Activated CD4-positive, alpha-beta T cell treated with anti-CD3 and anti-CD28 coated beads, Interleukin-2, amount 10 ng/mL, durations not matched to agents 24 days and 14 days (primary cell): ENCODE measurements at regions not wholly inside any gene's neighbourhood (a gene's known extent, or its start where the extent isn't known, plus 50 kb on each side); places are given as distances from the start of the nearest gene placed in this dataset.
"Not testable (repeated sequence)": the region's sequence is repeated elsewhere in the genome, so short reads cannot be mapped to it uniquely, and the experiment has no call there.

Experiments
- DNase-seq: peaks from one replicate; pipeline ENCODE4 v3.0.0; 2022
- H3K27ac Mint-ChIP-seq: one replicate; pipeline ENCODE4 v1.8.0; 2022; ENCODE audit warnings: mild to moderate bottlenecking, mixed read lengths
- H3K27me3 Mint-ChIP-seq: one replicate; pipeline ENCODE4 v1.8.0; 2022; ENCODE audit warnings: mixed read lengths
- H3K36me3 Mint-ChIP-seq: one replicate; pipeline ENCODE4 v1.8.0; 2022; ENCODE audit warnings: low read depth, mild to moderate bottlenecking, mixed read lengths
- H3K4me1 Mint-ChIP-seq: one replicate; pipeline ENCODE4 v1.8.0; 2021; ENCODE audit warnings: mixed read lengths
- H3K4me3 Mint-ChIP-seq: one replicate; pipeline ENCODE4 v1.8.0; 2022; ENCODE audit warnings: mild to moderate bottlenecking, moderate library complexity, mixed read lengths
- H3K9me3 Mint-ChIP-seq: one replicate; pipeline ENCODE4 v1.8.0; 2021; ENCODE audit warnings: mixed read lengths
- intact Hi-C: fragments of 100-400 bp; cut with micrococcal nuclease; formaldehyde crosslinking; loops from one replicate; pipeline ENCODE4 v1.15.1; 2023

- no peak for DNase-seq
- H3K27ac Mint-ChIP-seq = no peak overlapping the region
- H3K4me1 Mint-ChIP-seq = no peaks in the 10 kb centered on the region
- H3K36me3 Mint-ChIP-seq = no peaks in the 10 kb centered on the region
- peaks cover 4% of the 10 kb centered on the region for H3K9me3 Mint-ChIP-seq
- no peak overlapping the region for H3K4me3 Mint-ChIP-seq
- no peaks in the 10 kb centered on the region for H3K27me3 Mint-ChIP-seq
- intact Hi-C loops = no loop called here
These were observed 682.1 kb upstream of the MAP3K7 start for GRCh38 chr6:91268941-91269340.

- intact Hi-C loops = no loop called here
- no peaks in the 10 kb centered on the region for H3K36me3 Mint-ChIP-seq
- peaks cover 4% of the 10 kb centered on the region for H3K9me3 Mint-ChIP-seq
- no peak overlapping the region for H3K27ac Mint-ChIP-seq
- no peaks in the 10 kb centered on the region for H3K4me1 Mint-ChIP-seq
- H3K27me3 Mint-ChIP-seq = no peaks in the 10 kb centered on the region
- no peak overlapping the region for H3K4me3 Mint-ChIP-seq
- no peak for DNase-seq
These were observed 680.4 kb upstream of the MAP3K7 start for GRCh38 chr6:91267246-91267645.

- Mint-ChIP-seq H3K36me3 (no peaks in the 10 kb centered on the region), H3K27ac (no peak overlapping the region), H3K27me3 (no peaks in the 10 kb centered on the region), H3K4me3 (no peak overlapping the region), H3K4me1 (no peaks in the 10 kb centered on the region), H3K9me3 (peaks cover 4% of the 10 kb centered on the region)
- intact Hi-C loops = no loop called here
- DNase-seq = no peak
These were observed 679.3 kb upstream of the MAP3K7 start for GRCh38 chr6:91266156-91266555.

- H3K27ac Mint-ChIP-seq = no peak overlapping the region
- H3K9me3 Mint-ChIP-seq = no peaks in the 10 kb centered on the region
- no peaks in the 10 kb centered on the region for H3K4me1 Mint-ChIP-seq
- DNase-seq = no peak
- intact Hi-C loops = no loop called here
- H3K4me3 Mint-ChIP-seq = no peak overlapping the region
- no peaks in the 10 kb centered on the region for H3K27me3 Mint-ChIP-seq
- no peaks in the 10 kb centered on the region for H3K36me3 Mint-ChIP-seq
These were observed 656.6 kb upstream of the MAP3K7 start for GRCh38 chr6:91243436-91243835.

- Mint-ChIP-seq H3K4me3 (no peak overlapping the region), H3K36me3 (no peaks in the 10 kb centered on the region), H3K4me1 (no peaks in the 10 kb centered on the region), H3K27ac (no peak overlapping the region), H3K27me3 (no peaks in the 10 kb centered on the region), H3K9me3 (no peaks in the 10 kb centered on the region)
- DNase-seq = no peak
- intact Hi-C loops = no loop called here
These were observed 655.7 kb upstream of the MAP3K7 start for GRCh38 chr6:91242614-91242949.

- no peaks in the 10 kb centered on the region for H3K36me3 Mint-ChIP-seq
These were observed 655.2 kb upstream of the MAP3K7 start for GRCh38 chr6:91241946-91242613.

GRCh38 chr6:91240878-91241603 is 654.2 kb upstream of the MAP3K7 start:
- Mint-ChIP-seq H3K27me3 (no peaks in the 10 kb centered on the region), H3K36me3 (no peaks in the 10 kb centered on the region), H3K27ac (no peak overlapping the region), H3K4me1 (no peaks in the 10 kb centered on the region), H3K4me3 (no peak overlapping the region), H3K9me3 (no peaks in the 10 kb centered on the region)
- DNase-seq = no peak
- intact Hi-C loops = no loop called here

More at GRCh38 chr6:91241946-91242613, 655.2 kb upstream of the MAP3K7 start:
- Mint-ChIP-seq H3K4me1 (no peaks in the 10 kb centered on the region), H3K4me3 (no peak overlapping the region), H3K27me3 (no peaks in the 10 kb centered on the region), H3K9me3 (no peaks in the 10 kb centered on the region), H3K27ac (no peak overlapping the region)
- DNase-seq = no peak
- intact Hi-C loops = no loop called here

- Mint-ChIP-seq H3K27ac (no peak overlapping the region), H3K27me3 (no peaks in the 10 kb centered on the region), H3K9me3 (no peaks in the 10 kb centered on the region), H3K36me3 (no peaks in the 10 kb centered on the region), H3K4me1 (no peaks in the 10 kb centered on the region), H3K4me3 (no peak overlapping the region)
- DNase-seq = no peak
- intact Hi-C loops = no loop called here
These were observed 634.3 kb upstream of the MAP3K7 start for GRCh38 chr6:91221072-91221720.

- Mint-ChIP-seq H3K9me3 (no peaks in the 10 kb centered on the region), H3K4me3 (no peak overlapping the region), H3K27me3 (no peaks in the 10 kb centered on the region), H3K27ac (no peak overlapping the region), H3K4me1 (no peaks in the 10 kb centered on the region), H3K36me3 (no peaks in the 10 kb centered on the region)
- no peak for DNase-seq
- intact Hi-C loops = no loop called here
These were observed 626.5 kb upstream of the MAP3K7 start for GRCh38 chr6:91213229-91213901.

- DNase-seq = no peak
- Mint-ChIP-seq H3K4me1 (no peaks in the 10 kb centered on the region), H3K27me3 (no peaks in the 10 kb centered on the region), H3K4me3 (no peak overlapping the region), H3K27ac (no peak overlapping the region), H3K9me3 (no peaks in the 10 kb centered on the region), H3K36me3 (no peaks in the 10 kb centered on the region)
- intact Hi-C loops = no loop called here
These were observed 611.9 kb upstream of the MAP3K7 start for GRCh38 chr6:91198588-91199255.

GRCh38 chr6:91196729-91197128 is 609.9 kb upstream of the MAP3K7 start:
- no peaks in the 10 kb centered on the region for H3K9me3 Mint-ChIP-seq
- H3K36me3 Mint-ChIP-seq = no peaks in the 10 kb centered on the region
- H3K4me1 Mint-ChIP-seq = no peaks in the 10 kb centered on the region
- intact Hi-C loops = no loop called here
- no peaks in the 10 kb centered on the region for H3K27me3 Mint-ChIP-seq
- no peak for DNase-seq
- H3K4me3 Mint-ChIP-seq = no peak overlapping the region
- H3K27ac Mint-ChIP-seq = no peak overlapping the region

GRCh38 chr6:91193446-91193845 is 606.6 kb upstream of the MAP3K7 start:
- Mint-ChIP-seq H3K27me3 (no peaks in the 10 kb centered on the region), H3K4me1 (no peaks in the 10 kb centered on the region), H3K9me3 (no peaks in the 10 kb centered on the region), H3K4me3 (no peak overlapping the region), H3K36me3 (no peaks in the 10 kb centered on the region), H3K27ac (no peak overlapping the region)
- DNase-seq = no peak
- intact Hi-C loops = no loop called here

- H3K27me3 Mint-ChIP-seq, intact Hi-C loops, H3K9me3 Mint-ChIP-seq, H3K4me1 Mint-ChIP-seq, H3K36me3 Mint-ChIP-seq, DNase-seq, H3K27ac Mint-ChIP-seq, H3K4me3 Mint-ChIP-seq: not testable (repeated sequence)
These were observed 603.2 kb upstream of the MAP3K7 start for GRCh38 chr6:91190041-91190440.

- DNase-seq = no peak
- Mint-ChIP-seq H3K27ac (no peak overlapping the region), H3K9me3 (peaks cover 6% of the 10 kb centered on the region), H3K4me3 (no peak overlapping the region), H3K36me3 (no peaks in the 10 kb centered on the region), H3K4me1 (no peaks in the 10 kb centered on the region), H3K27me3 (no peaks in the 10 kb centered on the region)
- intact Hi-C loops = no loop called here
These were observed 598.2 kb upstream of the MAP3K7 start for GRCh38 chr6:91185072-91185471.
